SU-DHL-6 (cell line): ENCODE measurements at regions not wholly inside any gene's neighbourhood (a gene's known extent, or its start where the extent isn't known, plus 50 kb on each side); places are given as distances from the start of the nearest gene placed in this dataset.

Source experiments
- H2AFZ ChIP-seq: fragments of 200-600 bp; sonication (generic); 2 replicates; pipeline ENCODE4 v1.6.1; 2014; ENCODE audit warnings: low read depth, mild to moderate bottlenecking, moderate library complexity, mixed read lengths, antibody characterized with exemption, low read length; ENCODE audit not compliant: severe bottlenecking
- H3F3A ChIP-seq: fragments of 200-600 bp; shearing (Covaris generic); 2 replicates; pipeline ENCODE4 v1.6.0; 2016; ENCODE audit warnings: antibody characterized with exemption, mild to moderate bottlenecking; ENCODE audit not compliant: insufficient read depth
- H3K27ac ChIP-seq: fragments of 200-600 bp; sonication (generic); 2 replicates; pipeline ENCODE4 v1.5.1; 2016; ENCODE audit warnings: low read depth, mild to moderate bottlenecking, low read length, moderate library complexity, mixed read lengths
- H3K27me3 ChIP-seq: fragments of 200-600 bp; sonication (generic), shearing (Covaris generic); 2 replicates; pipeline ENCODE4 v1.6.0; 2014; ENCODE audit warnings: mild to moderate bottlenecking, low read length
- H3K36me3 ChIP-seq: fragments of 200-600 bp; sonication (generic); 2 replicates; pipeline ENCODE4 v1.6.1; 2014; ENCODE audit warnings: mild to moderate bottlenecking, low read length, mixed read lengths
- H3K4me2 ChIP-seq: fragments of 300-600, 200-600 bp; shearing (Covaris generic), sonication (generic); 2 replicates; pipeline ENCODE4 v1.6.0; 2014; ENCODE audit warnings: low read length, low read depth, mild to moderate bottlenecking; ENCODE audit not compliant: poor library complexity, severe bottlenecking
- H3K4me3 ChIP-seq: fragments of 200-600 bp; sonication (generic); 2 replicates; pipeline ENCODE4 v1.5.1; 2014; ENCODE audit warnings: antibody characterized with exemption, low read length, mild to moderate bottlenecking, mixed read lengths; ENCODE audit not compliant: insufficient read depth, poor library complexity, severe bottlenecking
- H3K79me2 ChIP-seq: fragments of 200-600 bp; sonication (generic); 2 replicates; pipeline ENCODE4 v1.6.1; 2014; ENCODE audit warnings: mild to moderate bottlenecking, low read length, moderate library complexity; ENCODE audit not compliant: insufficient read depth
- H3K9ac ChIP-seq: fragments of 200-600 bp; sonication (generic); 2 replicates; pipeline ENCODE4 v1.7.0; 2014; ENCODE audit warnings: mild to moderate bottlenecking, low read length
- H3K9me2 ChIP-seq: fragments of 200-600 bp; sonication (generic); replicated peaks from 2 replicates; pipeline ENCODE4 v1.6.1; 2014; ENCODE audit warnings: low read length; ENCODE audit not compliant: insufficient read depth
- H3K9me3 ChIP-seq: fragments of 200-600 bp; sonication (generic); 2 replicates; pipeline ENCODE4 v1.6.1; 2014; ENCODE audit warnings: low read length, mixed read lengths; ENCODE audit not compliant: insufficient read depth
- H4K20me1 ChIP-seq: fragments of 200-600 bp; sonication (generic); 2 replicates; pipeline ENCODE4 v1.6.1; 2014; ENCODE audit warnings: low read depth, mild to moderate bottlenecking, antibody characterized with exemption, low read length, moderate library complexity, mixed read lengths
- CTCF ChIP-seq: fragments of 200-600 bp; sonication (generic); IDR thresholded peaks from one replicate; pipeline ENCODE4 v1.5.1; 2017; ENCODE audit warnings: antibody characterized with exemption, mild to moderate bottlenecking, low read length, moderate library complexity; ENCODE audit not compliant: insufficient read depth, poor library complexity, severe bottlenecking
- EZH2phosphoT487 ChIP-seq: fragments of 200-600 bp; sonication (generic), shearing (Covaris generic); conservative IDR thresholded peaks from 2 replicates; pipeline ENCODE4 v1.6.1; 2018; ENCODE audit warnings: mild to moderate bottlenecking, antibody characterized with exemption, low read length, moderate library complexity, mixed read lengths

- H3K9ac ChIP-seq, result no peak overlapping the region
- no peaks in the 10 kb centered on the region for H3K36me3 ChIP-seq
- no peaks in the 10 kb centered on the region for H3F3A ChIP-seq
- H3K4me2 ChIP-seq, result peak overlapping the region; percentile 43
- no peak overlapping the region for H3K27ac ChIP-seq
- no peaks in the 10 kb centered on the region for H3K79me2 ChIP-seq
- no peak overlapping the region for H3K4me3 ChIP-seq
- no peaks in the 10 kb centered on the region for H3K27me3 ChIP-seq
- no peaks in the 10 kb centered on the region for H3K9me2 ChIP-seq
- no peaks in the 10 kb centered on the region for H4K20me1 ChIP-seq
- no peaks in the 10 kb centered on the region for H3K9me3 ChIP-seq
- H2AFZ ChIP-seq, result peak overlapping the region; percentile 65
- TF ChIP-seq EZH2phosphoT487, result no peak
- no peak for TF ChIP-seq CTCF
These were observed 117.9 kb downstream of the EFNB2 start for GRCh38 chr13:106417467-106418110.

GRCh38 chr13:106416645-106417044 lies 118.8 kb downstream of the EFNB2 start:
- no peaks in the 10 kb centered on the region for H3K9me3 ChIP-seq
- H3K9ac ChIP-seq, result no peak overlapping the region
- TF ChIP-seq CTCF (no peak), EZH2phosphoT487 (no peak)
- no peak overlapping the region for H3K4me3 ChIP-seq
- no peaks in the 10 kb centered on the region for H3K79me2 ChIP-seq
- H4K20me1 ChIP-seq, result no peaks in the 10 kb centered on the region
- peak overlapping the region; percentile 65 for H2AFZ ChIP-seq
- H3K27me3 ChIP-seq, result no peaks in the 10 kb centered on the region
- no peaks in the 10 kb centered on the region for H3F3A ChIP-seq
- no peaks in the 10 kb centered on the region for H3K36me3 ChIP-seq
- no peak overlapping the region for H3K27ac ChIP-seq
- H3K9me2 ChIP-seq, result no peaks in the 10 kb centered on the region
- H3K4me2 ChIP-seq, result peak overlapping the region; percentile 43

DNA sequence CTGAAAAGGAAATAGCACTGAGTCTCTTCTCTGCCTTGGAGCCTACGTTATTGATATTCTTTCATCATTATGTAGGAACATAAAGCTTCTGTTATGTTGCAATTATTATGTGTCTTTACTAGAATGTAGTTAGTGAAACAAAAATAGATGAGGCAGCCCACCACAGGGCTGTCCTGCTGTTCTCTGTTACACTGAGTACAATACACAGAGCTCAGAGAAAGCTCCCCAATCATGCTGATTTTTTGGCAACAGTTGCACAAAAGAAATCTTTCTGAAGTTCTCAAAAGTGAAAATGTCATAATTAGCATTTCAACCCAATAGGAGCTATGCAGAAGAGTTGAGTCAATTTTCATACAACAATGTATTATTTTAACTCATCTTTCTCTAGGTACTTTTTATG lies 119.5 kb downstream of the EFNB2 start:
- Histone ChIP-seq H3K4me3 (no peak overlapping the region), H3K4me2 (no peak overlapping the region), H4K20me1 (no peaks in the 10 kb centered on the region), H3K27me3 (no peaks in the 10 kb centered on the region), H3F3A (no peaks in the 10 kb centered on the region), H3K79me2 (no peaks in the 10 kb centered on the region), H3K27ac (no peak overlapping the region), H3K36me3 (no peaks in the 10 kb centered on the region), H2AFZ (peak overlapping the region; percentile 65), H3K9ac (no peak overlapping the region), H3K9me3 (no peaks in the 10 kb centered on the region), H3K9me2 (no peaks in the 10 kb centered on the region)
- no peak for TF ChIP-seq EZH2phosphoT487
- no peak for TF ChIP-seq CTCF
